Neural cell (in vitro differentiated cells): ENCODE measurements at regions not wholly inside any gene's neighbourhood (a gene's known extent, or its start where the extent isn't known, plus 50 kb on each side); places are given as distances from the start of the nearest gene placed in this dataset.

Experiments
- H2AFZ ChIP-seq: fragments of 200-600, 300-800 bp; sonication (generic), shearing (Covaris generic); 2 replicates; pipeline ENCODE4 v1.6.0; 2014; ENCODE audit warnings: low read depth, mild to moderate bottlenecking, antibody characterized with exemption, low read length, moderate library complexity
- H3F3A ChIP-seq: fragments of 200-600 bp; shearing (Covaris generic); 2 replicates; pipeline ENCODE4 v1.6.1; 2016; ENCODE audit warnings: mild to moderate bottlenecking, moderate library complexity, mixed read lengths, antibody characterized with exemption, low read length; ENCODE audit not compliant: insufficient read depth, poor library complexity, severe bottlenecking
- H3K27ac ChIP-seq: fragments of 200-600, 300-800 bp; sonication (generic), shearing (Covaris generic); 2 replicates; pipeline ENCODE4 v1.5.1; 2014; ENCODE audit warnings: mild to moderate bottlenecking, low read length, moderate library complexity
- H3K27me3 ChIP-seq: fragments of 300-800, 200-600 bp; sonication (generic), shearing (Covaris generic); 2 replicates; pipeline ENCODE4 v1.6.0; 2014; ENCODE audit warnings: mild to moderate bottlenecking, low read depth, low read length, moderate library complexity; ENCODE audit not compliant: insufficient read depth
- H3K36me3 ChIP-seq: fragments of 300-800, 200-600 bp; sonication (generic), shearing (Covaris generic); 2 replicates; pipeline ENCODE4 v1.5.1; 2014; ENCODE audit warnings: mild to moderate bottlenecking, antibody characterized with exemption, low read length, moderate library complexity; ENCODE audit not compliant: insufficient read depth
- H3K4me2 ChIP-seq: fragments of 300-800, 200-600 bp; sonication (generic), shearing (Covaris generic); 2 replicates; pipeline ENCODE4 v1.6.0; 2014; ENCODE audit warnings: mild to moderate bottlenecking, low read length
- H3K4me3 ChIP-seq: fragments of 300-800, 200-600 bp; sonication (generic), shearing (Covaris generic); 2 replicates; pipeline ENCODE4 v1.5.1; 2014; ENCODE audit warnings: mild to moderate bottlenecking, low read length, moderate library complexity
- H3K79me2 ChIP-seq: fragments of 200-600 bp; shearing (Covaris generic); replicated peaks from 2 replicates; pipeline ENCODE4 v1.6.0; 2014; ENCODE audit warnings: mild to moderate bottlenecking, low read length, moderate library complexity; ENCODE audit not compliant: insufficient read depth
- H3K9ac ChIP-seq: fragments of 300-800, 200-600 bp; sonication (generic), shearing (Covaris generic); 2 replicates; pipeline ENCODE4 v1.6.1; 2016; ENCODE audit warnings: mild to moderate bottlenecking, low read length, mixed read lengths
- H3K9me2 ChIP-seq: fragments of 200-600 bp; shearing (Covaris generic); 2 replicates; pipeline ENCODE4 v1.6.1; 2016; ENCODE audit warnings: mild to moderate bottlenecking, low read length, mixed read lengths; ENCODE audit not compliant: insufficient read depth
- H3K9me3 ChIP-seq: fragments of 200-600, 300-800 bp; sonication (generic), shearing (Covaris generic); 2 replicates; pipeline ENCODE4 v1.6.1; 2016; ENCODE audit warnings: mild to moderate bottlenecking, mixed run types, low read length, moderate library complexity, mixed read lengths
- H4K20me1 ChIP-seq: fragments of 200-600 bp; shearing (Covaris generic); 2 replicates; pipeline ENCODE4 v1.6.1; 2016; ENCODE audit warnings: mild to moderate bottlenecking, mixed run types; ENCODE audit not compliant: insufficient read depth
- CTCF ChIP-seq: fragments of 450-650 bp; IDR thresholded peaks from 2 replicates; pipeline ENCODE4 v1.5.1; 2014; ENCODE audit warnings: antibody characterized with exemption, mild to moderate bottlenecking, moderate library complexity; ENCODE audit not compliant: poor library complexity, severe bottlenecking
- EZH2 ChIP-seq: fragments of 200-600, 300-800 bp; shearing (Covaris generic), sonication (generic); IDR thresholded peaks from 2 replicates; pipeline ENCODE4 v1.6.1; 2014; ENCODE audit warnings: antibody characterized with exemption, low read length, borderline replicate concordance, mild to moderate bottlenecking; ENCODE audit not compliant: insufficient read depth, poor library complexity, severe bottlenecking
- MXI1 ChIP-seq: fragments of 450-650 bp; conservative IDR thresholded peaks from 2 replicates; pipeline ENCODE4 v1.6.1; 2014; ENCODE audit warnings: antibody characterized with exemption, mild to moderate bottlenecking; ENCODE audit not compliant: poor library complexity, severe bottlenecking
- POLR2AphosphoS5 ChIP-seq: IDR thresholded peaks from 2 replicates; pipeline ENCODE4 v1.6.1; 2012
- RAD21 ChIP-seq: fragments of 450-650 bp; conservative IDR thresholded peaks from 2 replicates; pipeline ENCODE4 v1.6.1; 2014; ENCODE audit warnings: antibody characterized with exemption, mild to moderate bottlenecking, moderate library complexity
- SMC3 ChIP-seq: fragments of 450-650 bp; conservative IDR thresholded peaks from 2 replicates; pipeline ENCODE4 v1.6.1; 2014; ENCODE audit warnings: antibody characterized with exemption, mild to moderate bottlenecking, moderate library complexity; ENCODE audit not compliant: poor library complexity
- TAF1 ChIP-seq: IDR thresholded peaks from 2 replicates; pipeline ENCODE4 v1.6.1; 2012; ENCODE audit warnings: low read depth
- TF ChIP-seq, protein P1 (sequence below): IDR thresholded peaks from 2 replicates; pipeline ENCODE4 v1.6.1; 2012; ENCODE audit warnings: borderline replicate concordance

DNA sequence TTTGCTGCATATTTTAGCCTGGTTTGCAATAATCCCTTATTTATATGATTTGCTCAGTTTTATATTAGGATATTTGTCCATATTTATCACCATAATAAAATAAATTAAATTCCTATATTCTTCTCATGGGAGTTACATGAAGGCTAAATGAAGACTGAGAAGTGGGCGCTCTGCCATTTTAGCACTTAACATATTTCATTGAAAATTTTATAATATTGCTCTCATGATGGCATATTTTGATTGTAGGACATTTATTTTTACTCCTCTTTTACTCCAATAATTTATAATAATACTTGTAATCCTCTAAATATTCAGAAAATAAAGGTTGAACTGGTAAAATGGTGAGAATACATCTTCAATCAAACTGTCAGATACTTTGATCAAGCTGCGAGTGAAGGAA lies 99.8 kb upstream of the SEMA3A start:
- Histone ChIP-seq H3K4me2 (no peak overlapping the region), H3K79me2 (no peaks in the 10 kb centered on the region), H3K27ac (no peak overlapping the region), H3F3A (no peaks in the 10 kb centered on the region), H3K9me3 (no peaks in the 10 kb centered on the region), H2AFZ (no peak overlapping the region), H3K4me3 (no peak overlapping the region), H4K20me1 (no peaks in the 10 kb centered on the region), H3K27me3 (no peaks in the 10 kb centered on the region), H3K9ac (no peak overlapping the region), H3K9me2 (no peaks in the 10 kb centered on the region), H3K36me3 (no peaks in the 10 kb centered on the region)
- no peak for TF ChIP-seq RAD21
- TF ChIP-seq TAF1 = no peak
- TF ChIP-seq CTCF = no peak
- TF ChIP-seq POLR2AphosphoS5 = no peak
- TF ChIP-seq MXI1 = no peak

GRCh38 chr7:84291756-84292155 lies 97.2 kb upstream of the SEMA3A start:
- Histone ChIP-seq H3K9ac (no peak overlapping the region), H3K79me2 (no peaks in the 10 kb centered on the region), H2AFZ (no peak overlapping the region), H3K27me3 (no peaks in the 10 kb centered on the region), H3K9me3 (no peaks in the 10 kb centered on the region), H3F3A (no peaks in the 10 kb centered on the region), H3K27ac (no peak overlapping the region), H3K36me3 (no peaks in the 10 kb centered on the region), H3K4me2 (no peak overlapping the region), H4K20me1 (no peaks in the 10 kb centered on the region), H3K9me2 (no peaks in the 10 kb centered on the region), H3K4me3 (no peak overlapping the region)
- TF ChIP-seq CTCF = no peak
- TF ChIP-seq, protein P1, sequence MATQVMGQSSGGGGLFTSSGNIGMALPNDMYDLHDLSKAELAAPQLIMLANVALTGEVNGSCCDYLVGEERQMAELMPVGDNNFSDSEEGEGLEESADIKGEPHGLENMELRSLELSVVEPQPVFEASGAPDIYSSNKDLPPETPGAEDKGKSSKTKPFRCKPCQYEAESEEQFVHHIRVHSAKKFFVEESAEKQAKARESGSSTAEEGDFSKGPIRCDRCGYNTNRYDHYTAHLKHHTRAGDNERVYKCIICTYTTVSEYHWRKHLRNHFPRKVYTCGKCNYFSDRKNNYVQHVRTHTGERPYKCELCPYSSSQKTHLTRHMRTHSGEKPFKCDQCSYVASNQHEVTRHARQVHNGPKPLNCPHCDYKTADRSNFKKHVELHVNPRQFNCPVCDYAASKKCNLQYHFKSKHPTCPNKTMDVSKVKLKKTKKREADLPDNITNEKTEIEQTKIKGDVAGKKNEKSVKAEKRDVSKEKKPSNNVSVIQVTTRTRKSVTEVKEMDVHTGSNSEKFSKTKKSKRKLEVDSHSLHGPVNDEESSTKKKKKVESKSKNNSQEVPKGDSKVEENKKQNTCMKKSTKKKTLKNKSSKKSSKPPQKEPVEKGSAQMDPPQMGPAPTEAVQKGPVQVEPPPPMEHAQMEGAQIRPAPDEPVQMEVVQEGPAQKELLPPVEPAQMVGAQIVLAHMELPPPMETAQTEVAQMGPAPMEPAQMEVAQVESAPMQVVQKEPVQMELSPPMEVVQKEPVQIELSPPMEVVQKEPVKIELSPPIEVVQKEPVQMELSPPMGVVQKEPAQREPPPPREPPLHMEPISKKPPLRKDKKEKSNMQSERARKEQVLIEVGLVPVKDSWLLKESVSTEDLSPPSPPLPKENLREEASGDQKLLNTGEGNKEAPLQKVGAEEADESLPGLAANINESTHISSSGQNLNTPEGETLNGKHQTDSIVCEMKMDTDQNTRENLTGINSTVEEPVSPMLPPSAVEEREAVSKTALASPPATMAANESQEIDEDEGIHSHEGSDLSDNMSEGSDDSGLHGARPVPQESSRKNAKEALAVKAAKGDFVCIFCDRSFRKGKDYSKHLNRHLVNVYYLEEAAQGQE = no peak
- TF ChIP-seq EZH2 = no peak
- TF ChIP-seq RAD21 = no peak

DNA sequence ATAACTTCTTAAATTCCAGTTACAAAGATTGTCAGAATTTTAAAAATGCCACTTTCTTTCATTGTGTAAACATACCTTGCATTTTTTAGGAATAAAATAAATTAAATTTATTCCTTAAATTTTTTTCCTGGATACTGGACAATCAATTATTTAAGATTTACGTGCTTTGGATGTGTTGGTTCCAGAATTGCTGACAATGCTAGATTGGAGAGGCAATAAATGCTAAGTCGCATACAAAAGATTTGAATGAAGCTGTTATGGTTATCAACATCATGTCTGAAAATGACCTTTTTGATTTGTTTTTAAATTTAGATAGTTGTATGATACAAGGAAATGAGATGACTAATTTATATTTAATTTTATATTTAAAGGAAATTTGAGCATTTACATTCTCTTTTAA lies 89.2 kb upstream of the SEMA3A start:
- Histone ChIP-seq H2AFZ (no peak overlapping the region), H3K4me2 (no peak overlapping the region), H3F3A (no peaks in the 10 kb centered on the region), H3K4me3 (no peak overlapping the region), H3K9ac (no peak overlapping the region), H3K9me2 (no peaks in the 10 kb centered on the region), H3K27me3 (no peaks in the 10 kb centered on the region), H3K36me3 (no peaks in the 10 kb centered on the region), H4K20me1 (no peaks in the 10 kb centered on the region), H3K9me3 (no peaks in the 10 kb centered on the region), H3K79me2 (no peaks in the 10 kb centered on the region), H3K27ac (no peak overlapping the region)
- TF ChIP-seq SMC3 = no peak
- TF ChIP-seq POLR2AphosphoS5 = no peak
- no peak for TF ChIP-seq MXI1
- no peak for TF ChIP-seq CTCF
- no peak for TF ChIP-seq EZH2
